Choroid plexus epithelial cell (primary cell): ENCODE measurements at regions not wholly inside any gene's neighbourhood (a gene's known extent, or its start where the extent isn't known, plus 50 kb on each side); places are given as distances from the start of the nearest gene placed in this dataset.

Source experiments
- DNase-seq: peaks from one replicate; pipeline ENCODE4 v3.0.0-alpha.2; 2010; ENCODE audit warnings: low read depth
- H3K4me3 ChIP-seq: 2 replicates; pipeline ENCODE4 v1.5.1; 2011; ENCODE audit warnings: low read depth, mild to moderate bottlenecking, control low read depth, low read length, moderate library complexity
- CTCF ChIP-seq: conservative IDR thresholded peaks from 2 replicates; pipeline ENCODE4 v1.5.1; 2011; ENCODE audit warnings: low read depth, mild to moderate bottlenecking, control low read depth, inconsistent platforms, low read length, moderate library complexity

GRCh38 chr3:152076148-152076547, 192.6 kb upstream of the MBNL1 start:
- DNase-seq: peak; percentile 63
- no peak overlapping the region for H3K4me3 ChIP-seq
- TF ChIP-seq CTCF: peak; percentile 22

- DNase-seq: no peak
- no peak for TF ChIP-seq CTCF
- no peak overlapping the region for H3K4me3 ChIP-seq
Measured at GRCh38 chr3:152079980-152080379, 188.7 kb upstream of the MBNL1 start.

DNA sequence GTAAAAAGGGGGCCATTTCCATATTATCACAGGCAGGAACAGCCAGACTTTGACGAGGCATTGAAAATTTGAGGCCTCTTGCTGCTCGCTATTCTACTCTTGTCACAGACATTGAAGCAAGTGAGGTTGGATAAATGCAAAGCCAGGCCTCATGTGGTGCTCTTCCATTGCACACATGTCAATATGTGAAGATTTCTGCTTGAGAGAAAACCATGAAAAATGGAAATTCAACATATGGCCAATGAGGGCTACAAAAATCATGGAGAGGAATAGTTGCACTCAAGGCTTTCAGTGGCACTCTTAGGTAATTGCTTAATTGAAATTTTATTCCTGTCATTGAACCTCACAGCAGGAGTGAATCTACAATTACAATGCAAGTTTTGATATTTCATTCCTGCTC, 185.6 kb upstream of the MBNL1 start:
- TF ChIP-seq CTCF: no peak
- no peak for DNase-seq
- H3K4me3 ChIP-seq: no peak overlapping the region

DNA sequence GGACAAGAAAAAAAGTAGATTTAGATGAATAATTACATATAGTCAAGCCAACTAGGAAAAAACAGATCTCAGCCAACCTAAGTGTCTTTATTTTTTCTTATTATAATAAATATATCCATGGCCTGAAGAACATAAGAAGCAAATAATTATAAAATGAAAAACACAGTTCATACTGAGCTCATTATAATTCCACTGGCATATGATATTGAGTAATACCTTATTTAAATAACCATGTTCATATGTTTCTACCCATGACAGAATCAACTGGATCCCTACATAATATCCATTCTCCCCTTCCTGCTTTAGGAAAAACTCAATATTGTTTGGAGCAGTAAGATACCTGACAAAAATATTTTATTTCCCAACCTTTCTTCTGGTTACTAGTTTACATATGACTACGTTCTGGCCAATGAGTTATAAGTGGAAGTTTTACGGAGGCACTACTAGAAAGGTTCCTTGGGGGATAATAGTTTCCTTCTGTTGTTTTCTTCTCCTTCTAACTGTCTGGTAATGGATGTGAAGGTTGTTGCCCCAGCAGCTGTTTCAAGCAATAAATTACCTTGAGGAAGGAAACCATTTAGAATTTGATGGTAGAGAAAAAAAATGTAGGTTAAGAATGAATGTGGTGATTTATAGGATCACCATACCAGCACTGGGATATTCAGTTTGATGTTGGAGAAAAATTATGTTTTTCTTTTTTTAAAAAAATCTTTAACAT, 184.1 kb upstream of the MBNL1 start:
- DNase-seq: no peak
- no peak for TF ChIP-seq CTCF

GRCh38 chr3:152087153-152087552, 181.6 kb upstream of the MBNL1 start:
- H3K4me3 ChIP-seq: no peak overlapping the region
- DNase-seq: no peak
- TF ChIP-seq CTCF: no peak

More for the DNA sequence above, 184.1 kb upstream of the MBNL1 start:
- no peak overlapping the region for H3K4me3 ChIP-seq

GRCh38 chr3:152089528-152089927, 179.2 kb upstream of the MBNL1 start:
- H3K4me3 ChIP-seq: no peak overlapping the region
- DNase-seq: no peak
- no peak for TF ChIP-seq CTCF

- no peak overlapping the region for H3K4me3 ChIP-seq
- DNase-seq: no peak
- TF ChIP-seq CTCF: no peak
Measured at GRCh38 chr3:152091725-152092124, 177.0 kb upstream of the MBNL1 start.
